GM19324 (cell line): ENCODE measurements at regions not wholly inside any gene's neighbourhood (a gene's known extent, or its start where the extent isn't known, plus 50 kb on each side); places are given as distances from the start of the nearest gene placed in this dataset.
"Not testable (repeated sequence)": the region's sequence is repeated elsewhere in the genome, so short reads cannot be mapped to it uniquely, and the experiment has no call there.

ENCODE experiments used
- ATAC-seq: cut with Tn5 transposase; IDR thresholded peaks from one replicate; pipeline ENCODE4 v1.9.1; 2021; ENCODE audit warnings: mild to moderate bottlenecking, moderate library complexity; ENCODE audit not compliant: unreplicated experiment, low FRiP score

- ATAC-seq = no peak
These were observed 150.1 kb upstream of the PDE7B start for GRCh38 chr6:135701426-135701825.

- no peak for ATAC-seq
These were observed 148.5 kb upstream of the PDE7B start for GRCh38 chr6:135703007-135703406.

GRCh38 chr6:135703621-135704020 lies 147.9 kb upstream of the PDE7B start:
- ATAC-seq = no peak

- ATAC-seq = no peak
These were observed 144.1 kb upstream of the PDE7B start for GRCh38 chr6:135707426-135707825.

GRCh38 chr6:135710042-135710441 lies 141.5 kb upstream of the PDE7B start:
- no peak for ATAC-seq

- no peak for ATAC-seq
These were observed 129.3 kb upstream of the PDE7B start for GRCh38 chr6:135722190-135722589.

GRCh38 chr6:135722679-135723078 lies 128.8 kb upstream of the PDE7B start:
- ATAC-seq = no peak

GRCh38 chr6:135728589-135728988 lies 122.9 kb upstream of the PDE7B start:
- ATAC-seq = no peak

GRCh38 chr6:135731116-135731515 lies 120.4 kb upstream of the PDE7B start:
- ATAC-seq = no peak

GRCh38 chr6:135736351-135736750 lies 115.2 kb upstream of the PDE7B start:
- not testable (repeated sequence) for ATAC-seq

- ATAC-seq = no peak
These were observed 112.9 kb upstream of the PDE7B start for GRCh38 chr6:135738636-135739035.

GRCh38 chr6:135739288-135739687 lies 112.2 kb upstream of the PDE7B start:
- ATAC-seq = no peak

GRCh38 chr6:135740580-135740979 lies 110.9 kb upstream of the PDE7B start:
- ATAC-seq = no peak

GRCh38 chr6:135743476-135743875 lies 108.0 kb upstream of the PDE7B start:
- ATAC-seq = no peak

GRCh38 chr6:135748189-135748588 lies 103.3 kb upstream of the PDE7B start:
- no peak for ATAC-seq

GRCh38 chr6:135750081-135750480 lies 101.4 kb upstream of the PDE7B start:
- no peak for ATAC-seq

GRCh38 chr6:135753196-135753595 lies 98.3 kb upstream of the PDE7B start:
- ATAC-seq = no peak

- no peak for ATAC-seq
These were observed 91.7 kb upstream of the PDE7B start for GRCh38 chr6:135759831-135760230.

- ATAC-seq = no peak
These were observed 77.5 kb upstream of the PDE7B start for GRCh38 chr6:135774006-135774405.

GRCh38 chr6:135779213-135779612 lies 72.3 kb upstream of the PDE7B start:
- ATAC-seq = no peak

- no peak for ATAC-seq
These were observed 71.2 kb upstream of the PDE7B start for GRCh38 chr6:135780326-135780725.

GRCh38 chr6:135782546-135782945 lies 69.0 kb upstream of the PDE7B start:
- ATAC-seq = no peak

GRCh38 chr6:135784507-135784906 lies 67.0 kb upstream of the PDE7B start:
- no peak for ATAC-seq
